Nucleus accumbens (tissue), 56 donors: ENCODE measurements at regions not wholly inside any gene's neighbourhood (a gene's known extent, or its start where the extent isn't known, plus 50 kb on each side); places are given as distances from the start of the nearest gene placed in this dataset.
A peak's percentile ranks its signal among the peaks of the same experiment; 100 is the strongest.
"Not testable (repeated sequence)": the region's sequence is repeated elsewhere in the genome, so short reads cannot be mapped to it uniquely, and the experiment has no call there.

Source experiments
- DNase-seq, 56 donors: peaks; one replicate each; lab custom pipeline; 2025; lab: John Stamatoyannopoulos, UW

- DNase-seq = no peak
Observed at GRCh38 chr5:124560370-124560769, 186.1 kb downstream of the ZNF608 start.

- no peak for DNase-seq
Observed at GRCh38 chr5:124557761-124558160, 188.7 kb downstream of the ZNF608 start.

GRCh38 chr5:124554746-124555578 lies 191.5 kb downstream of the ZNF608 start:
- DNase-seq = no peak

GRCh38 chr5:124553911-124554310 lies 192.5 kb downstream of the ZNF608 start:
- no peak for DNase-seq

- no peak for DNase-seq
Observed at GRCh38 chr5:124552526-124552925, 193.9 kb downstream of the ZNF608 start.

- DNase-seq = no peak
Observed at GRCh38 chr5:124551939-124552279, 194.5 kb downstream of the ZNF608 start.

- DNase-seq = no peak
Observed at GRCh38 chr5:124550731-124551130, 195.7 kb downstream of the ZNF608 start.

GRCh38 chr5:124549891-124550436 lies 196.5 kb downstream of the ZNF608 start:
- DNase-seq = no peak

- DNase-seq = no peak
Observed at GRCh38 chr5:124546643-124547042, 199.8 kb downstream of the ZNF608 start.

GRCh38 chr5:124544366-124545055 lies 201.9 kb downstream of the ZNF608 start:
- no peak for DNase-seq

- DNase-seq = no peak
Observed at GRCh38 chr5:124538931-124539330, 207.5 kb downstream of the ZNF608 start.

- no peak for DNase-seq
Observed at GRCh38 chr5:124538191-124538590, 208.2 kb downstream of the ZNF608 start.

GRCh38 chr5:124537522-124537921 lies 208.9 kb downstream of the ZNF608 start:
- no peak for DNase-seq

- no peak for DNase-seq
Observed at GRCh38 chr5:124537107-124537506, 209.3 kb downstream of the ZNF608 start.

- DNase-seq = no peak
Observed at GRCh38 chr5:124536333-124536732, 210.1 kb downstream of the ZNF608 start.

GRCh38 chr5:124530916-124531315 lies 215.5 kb downstream of the ZNF608 start:
- DNase-seq = no peak

- DNase-seq = no peak
Observed at GRCh38 chr5:124528838-124529237, 217.6 kb downstream of the ZNF608 start.

- peak in 1 of 56 donors; percentile 14 for DNase-seq
Observed at GRCh38 chr5:124527220-124527991, 219.0 kb downstream of the ZNF608 start.

GRCh38 chr5:124526079-124526478 lies 220.4 kb downstream of the ZNF608 start:
- DNase-seq = not testable (repeated sequence)

- DNase-seq = no peak
Observed at GRCh38 chr5:124524552-124525232, 221.7 kb downstream of the ZNF608 start.
